Activated naive CD4-positive, alpha-beta T cell (primary cell): ENCODE measurements at regions not wholly inside any gene's neighbourhood (a gene's known extent, or its start where the extent isn't known, plus 50 kb on each side); places are given as distances from the start of the nearest gene placed in this dataset.
"Not testable (repeated sequence)": the region's sequence is repeated elsewhere in the genome, so short reads cannot be mapped to it uniquely, and the experiment has no call there.

Experiments
- DNase-seq, 4 experiments: peaks; one replicate each; lab custom pipeline; 2025; lab: John Stamatoyannopoulos, UW

- DNase-seq = no peak
Measured at GRCh38 chr1:199042193-199042592, 403.4 kb downstream of the PTPRC start.

DNA sequence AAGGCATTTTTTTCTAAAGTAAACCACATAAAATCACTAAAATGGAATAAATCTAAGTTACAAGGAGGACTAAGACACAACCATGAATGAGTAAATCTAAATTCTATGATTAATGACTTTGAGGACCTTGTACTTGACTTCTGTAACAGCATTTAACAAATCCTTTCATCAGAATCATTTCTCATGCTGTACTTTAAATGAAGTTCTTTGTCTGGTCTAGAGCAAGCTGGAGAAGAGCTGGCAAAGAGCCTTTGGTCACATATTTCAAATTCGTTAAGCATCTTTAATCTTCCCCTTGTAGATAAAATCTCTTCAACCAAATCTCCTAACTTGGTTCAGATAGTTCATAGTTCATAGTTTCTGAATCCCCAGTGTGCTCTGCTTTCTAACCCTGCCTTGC lies 405.4 kb downstream of the PTPRC start:
- no peak for DNase-seq

DNA sequence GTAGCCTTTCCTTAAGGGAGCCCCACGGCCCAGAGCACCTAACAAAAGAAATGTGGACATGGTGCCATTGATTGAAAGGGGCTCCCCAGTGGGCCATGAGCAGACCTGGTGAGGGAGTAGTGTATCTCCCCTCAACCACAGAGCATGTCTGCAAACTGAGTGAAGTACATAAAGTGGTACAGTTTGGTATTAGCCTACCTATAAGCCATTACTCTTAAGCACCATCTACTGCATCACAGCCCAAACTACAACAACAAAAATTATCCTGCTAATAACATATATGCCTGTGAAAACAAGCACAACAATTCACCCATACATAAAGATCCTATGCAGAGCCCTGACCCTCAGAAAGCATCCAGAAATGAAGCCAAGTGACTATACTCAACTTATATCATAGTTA lies 407.8 kb downstream of the PTPRC start:
- no peak for DNase-seq

GRCh38 chr1:199054694-199055093 lies 415.9 kb downstream of the PTPRC start:
- no peak for DNase-seq

- DNase-seq = no peak
Measured at GRCh38 chr1:199057322-199057721, 418.5 kb downstream of the PTPRC start.

- no peak for DNase-seq
Measured at GRCh38 chr1:199058281-199058680, 419.4 kb downstream of the PTPRC start.

DNA sequence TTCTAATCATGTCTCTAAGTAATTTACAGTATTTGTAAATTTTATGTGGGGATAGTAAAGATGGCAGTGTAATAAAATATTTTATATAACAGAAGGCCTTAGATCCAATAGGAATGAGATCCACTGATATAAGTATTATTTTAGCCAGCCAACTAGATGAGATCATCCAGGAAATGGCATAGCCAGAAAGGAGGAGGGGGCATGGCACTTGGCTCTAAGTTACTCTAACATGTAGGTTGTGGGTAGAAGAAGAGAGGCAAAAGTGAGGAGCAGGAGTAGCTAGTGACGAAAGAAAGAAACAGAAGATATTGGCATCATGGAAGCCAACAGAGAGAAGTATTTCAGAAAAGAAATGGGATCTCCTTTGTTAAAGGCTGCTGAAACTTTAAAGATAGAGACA lies 426.1 kb downstream of the PTPRC start:
- no peak for DNase-seq

DNA sequence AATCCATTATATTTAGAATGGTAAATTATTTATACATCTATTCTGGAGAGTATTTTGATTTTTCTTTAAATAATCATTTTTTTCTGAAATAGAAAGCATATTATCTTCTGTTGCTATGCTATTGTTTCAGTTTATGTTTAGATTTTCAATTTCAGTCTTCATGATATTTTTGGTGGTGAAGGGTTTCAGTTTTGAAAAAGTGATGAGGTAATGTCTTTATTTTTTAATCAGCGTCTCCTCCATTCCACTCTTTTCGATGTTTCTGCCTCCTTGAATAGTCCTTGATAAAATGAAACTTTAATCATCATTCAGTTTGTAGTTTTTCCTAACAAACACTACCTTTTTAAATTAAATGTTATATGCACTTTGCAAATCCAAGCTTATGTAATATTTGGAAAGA lies 428.6 kb downstream of the PTPRC start:
- no peak for DNase-seq

DNA sequence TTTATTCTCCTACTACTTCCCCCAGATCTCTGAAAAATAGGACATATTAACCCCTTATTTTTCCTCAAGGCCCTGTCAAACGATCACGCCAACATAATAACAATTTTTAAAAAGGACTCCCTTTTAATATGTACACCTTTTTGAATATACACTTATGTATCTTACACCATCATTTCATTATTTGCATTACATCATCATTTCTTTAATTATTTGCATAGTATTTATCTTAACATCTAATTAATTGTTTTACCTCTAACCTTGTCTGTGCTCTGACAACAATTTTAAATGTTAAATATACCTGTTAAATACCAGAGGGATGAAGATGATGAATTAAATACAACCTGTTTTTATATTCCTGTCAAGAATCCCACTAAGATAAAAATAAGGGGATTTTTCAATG lies 432.2 kb downstream of the PTPRC start:
- no peak for DNase-seq

- no peak for DNase-seq
Measured at GRCh38 chr1:199073166-199073565, 434.3 kb downstream of the PTPRC start.

DNA sequence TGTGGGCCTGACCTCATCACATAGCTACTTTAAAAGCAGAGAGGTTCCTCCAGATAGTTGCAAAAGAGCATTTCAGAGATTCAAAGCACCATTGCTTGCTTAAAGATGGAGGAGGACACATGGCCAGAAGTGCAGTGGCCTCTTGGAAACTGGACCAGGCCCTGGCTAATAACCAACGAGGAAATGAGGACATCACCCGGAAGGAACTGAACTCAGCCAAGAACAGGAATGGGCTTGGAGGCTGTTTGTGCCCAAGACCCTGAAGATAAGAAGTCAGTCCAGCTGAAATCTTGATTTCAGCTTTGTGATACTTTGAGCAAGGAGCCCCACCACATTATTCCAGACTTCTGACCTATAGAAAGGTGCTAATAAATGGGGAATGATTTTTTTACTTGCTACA lies 437.0 kb downstream of the PTPRC start:
- DNase-seq = no peak

GRCh38 chr1:199079994-199080393 lies 441.2 kb downstream of the PTPRC start:
- DNase-seq = no peak

- no peak for DNase-seq
Measured at GRCh38 chr1:199081739-199082138, 442.9 kb downstream of the PTPRC start.

DNA sequence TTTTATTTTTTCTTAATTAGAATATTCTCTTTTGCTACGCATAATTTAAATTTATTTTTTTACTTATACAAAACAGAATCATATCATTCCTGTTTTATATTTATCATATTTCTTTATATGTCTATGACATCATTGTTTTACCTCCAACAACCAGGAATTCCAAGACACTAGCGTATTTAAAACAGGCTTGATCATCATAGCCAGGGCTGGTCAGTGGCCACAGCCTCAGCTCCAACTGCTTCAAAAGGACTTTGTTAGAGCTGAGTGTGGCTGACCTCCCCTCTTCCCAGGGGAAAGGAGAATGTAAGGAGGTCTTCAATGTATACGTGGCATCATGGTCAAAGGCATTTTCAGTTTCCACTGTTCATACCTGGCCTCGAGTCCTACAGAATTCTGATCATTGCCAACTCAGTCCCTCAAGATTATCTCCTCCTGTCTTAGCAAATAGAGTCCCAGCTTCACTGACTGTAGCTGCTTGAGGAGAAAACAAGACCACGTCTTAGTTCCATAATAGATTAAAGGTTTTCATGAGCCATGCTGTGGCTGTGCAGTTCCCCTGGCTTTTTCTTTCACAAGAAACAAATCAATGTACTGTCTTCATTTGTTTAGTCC lies 444.0 kb downstream of the PTPRC start:
- no peak for DNase-seq

DNA sequence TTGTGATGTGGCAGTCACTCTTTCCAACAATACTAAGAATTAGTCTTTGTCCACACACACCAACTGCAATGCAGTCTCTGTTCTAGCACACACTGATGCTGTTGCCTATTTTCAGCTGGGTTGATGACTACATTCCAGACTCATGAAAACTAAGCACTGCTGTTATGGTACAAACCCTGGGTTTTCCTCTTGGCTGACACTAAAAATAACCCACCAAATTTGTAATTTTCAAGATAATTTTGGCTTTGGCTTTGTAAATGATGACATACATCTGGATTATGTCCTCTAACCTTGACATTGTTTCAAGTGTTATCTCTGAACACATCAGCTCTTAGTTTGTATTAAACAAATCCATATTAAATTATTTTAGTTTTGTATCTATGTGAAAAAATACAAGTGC lies 444.8 kb downstream of the PTPRC start:
- no peak for DNase-seq

DNA sequence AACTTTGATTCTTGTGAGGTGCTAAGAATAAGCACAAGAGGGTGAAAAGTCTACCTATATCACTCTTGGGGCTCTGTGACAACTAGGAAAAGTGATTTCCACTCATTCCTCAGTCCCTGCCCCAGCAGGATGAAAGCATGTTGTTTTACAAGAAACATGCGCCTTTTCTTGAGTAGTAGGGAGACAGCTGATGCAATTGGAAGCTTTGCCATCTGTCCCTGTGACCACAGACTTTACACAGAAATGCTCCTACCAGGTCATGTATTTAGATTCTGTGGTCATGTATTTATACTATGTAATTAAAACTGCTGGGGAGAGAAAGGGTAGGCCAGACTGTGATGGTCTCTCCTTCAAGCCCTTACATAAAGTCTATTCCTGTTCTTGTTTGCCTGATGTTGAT lies 445.5 kb downstream of the PTPRC start:
- no peak for DNase-seq

DNA sequence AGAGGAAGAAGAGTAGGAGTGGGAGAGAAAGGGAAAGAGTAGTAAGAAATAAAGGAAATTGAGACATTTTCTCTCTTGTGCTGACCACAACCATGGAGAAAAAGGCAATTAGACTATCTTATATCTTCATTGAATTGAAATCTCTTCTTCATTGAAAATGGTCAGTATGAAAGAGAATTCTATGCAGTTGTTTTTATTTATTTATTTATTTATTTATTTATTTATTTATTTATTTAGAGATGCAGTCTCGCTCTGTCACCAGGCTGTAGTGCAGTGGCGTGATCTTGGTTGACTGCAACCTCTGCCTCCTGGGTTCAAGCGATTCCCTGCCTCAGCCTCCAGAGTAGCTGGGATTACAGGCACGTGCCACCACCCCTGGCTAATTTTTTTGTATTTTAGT lies 447.1 kb downstream of the PTPRC start:
- no peak for DNase-seq

DNA sequence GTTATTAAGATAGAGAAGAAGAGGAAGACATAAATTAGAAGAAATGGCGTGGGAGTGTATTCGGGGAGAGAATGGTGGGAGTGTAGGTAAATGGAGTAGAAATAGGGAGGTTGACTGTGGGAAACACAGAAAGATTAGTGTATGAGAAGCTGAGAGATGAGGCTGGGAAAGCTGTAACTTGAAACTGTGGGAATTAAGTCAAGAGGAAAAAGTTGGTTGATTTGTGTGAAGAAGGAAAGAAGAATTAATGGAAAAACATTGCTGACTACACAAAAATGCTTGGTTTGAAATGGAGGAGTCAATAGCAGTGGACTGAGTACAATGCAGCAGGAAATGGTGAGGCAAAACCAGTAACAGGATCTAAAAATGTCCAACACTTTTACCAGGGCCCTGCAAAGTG lies 448.3 kb downstream of the PTPRC start:
- DNase-seq = no peak

DNA sequence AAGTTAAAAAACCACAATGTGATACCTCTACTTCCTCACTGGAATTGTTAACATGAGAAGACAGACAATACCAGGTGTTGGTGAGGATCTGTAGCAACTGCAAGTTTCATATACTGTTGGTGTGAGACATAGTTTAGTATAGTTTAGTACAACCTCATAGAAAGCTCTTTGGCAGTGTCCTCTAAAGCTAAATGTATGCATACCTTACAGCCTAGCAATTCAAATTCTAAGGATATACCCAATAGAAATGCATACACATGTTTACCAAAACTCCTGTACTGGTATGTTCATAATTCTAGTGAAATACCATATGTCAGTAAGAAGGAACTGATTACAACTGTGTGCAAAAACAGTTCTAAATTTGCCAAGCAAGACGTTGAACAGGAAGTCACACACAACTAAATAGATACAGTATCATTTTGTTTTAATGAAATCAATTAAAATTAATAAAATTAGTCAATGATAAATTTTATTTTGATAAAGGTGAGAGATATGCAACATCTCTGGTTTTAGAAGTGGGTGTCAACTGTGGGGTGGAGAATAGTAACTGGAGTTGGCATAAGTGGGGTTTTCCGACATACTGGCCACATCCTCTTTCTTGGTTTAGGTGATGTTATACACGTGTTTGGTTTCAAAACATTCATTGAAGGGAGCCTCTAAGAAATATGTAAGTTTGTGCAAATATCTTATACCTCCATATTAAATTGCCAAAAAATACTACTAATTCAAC lies 450.7 kb downstream of the PTPRC start:
- peak in 1 of 4 experiments; percentile 7 for DNase-seq

- not testable (repeated sequence) for DNase-seq
Measured at GRCh38 chr1:199095628-199096027, 456.8 kb downstream of the PTPRC start.

- no peak for DNase-seq
Measured at GRCh38 chr1:199096591-199096990, 457.8 kb downstream of the PTPRC start.

DNA sequence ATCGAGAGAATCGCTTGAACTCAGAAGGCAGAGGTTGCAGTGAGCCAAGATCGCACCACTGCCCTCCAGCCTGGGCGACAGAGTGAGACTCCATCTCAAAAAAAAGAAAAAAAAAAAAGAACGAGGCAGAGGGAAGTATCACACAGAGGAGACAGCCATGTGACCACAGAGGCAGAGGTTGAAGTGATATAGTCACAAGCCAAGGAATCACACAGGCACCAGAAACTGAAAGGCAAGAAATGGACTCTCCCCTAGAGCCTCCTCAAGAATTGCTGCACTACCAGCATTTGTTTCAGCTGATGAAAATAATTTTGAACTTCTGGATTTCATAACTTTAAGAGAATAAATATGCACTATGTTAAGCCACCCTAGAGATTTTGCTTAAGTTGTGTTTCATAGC lies 459.6 kb downstream of the PTPRC start:
- no peak for DNase-seq

- DNase-seq = no peak
Measured at GRCh38 chr1:199101139-199101538, 462.3 kb downstream of the PTPRC start.

- DNase-seq = no peak
Measured at GRCh38 chr1:199101635-199102034, 462.8 kb downstream of the PTPRC start.
